Activated CD8-positive, alpha-beta memory T cell treated with anti-CD3 and anti-CD28 coated beads, Interleukin-2, amount 10 ng/mL, durations not matched to agents 7 days and 5 days (primary cell): ENCODE measurements at regions not wholly inside any gene's neighbourhood (a gene's known extent, or its start where the extent isn't known, plus 50 kb on each side); places are given as distances from the start of the nearest gene placed in this dataset.
"Not testable (repeated sequence)": the region's sequence is repeated elsewhere in the genome, so short reads cannot be mapped to it uniquely, and the experiment has no call there.

Experiments
- ATAC-seq: fragments of 150-1000 bp; cut with Tn5 transposase; one replicate; pipeline ENCODE4 v1.10.0; 2021; ENCODE audit warnings: moderate library complexity
- CTCF ChIA-PET: fragments of 350-600 bp; sonication (Branson Sonifier 250); formaldehyde crosslinking; loops from one replicate; lab custom pipeline; 2021; ENCODE audit warnings: antibody characterized with exemption; lab: Charles Lee
- DNase-seq: peaks from one replicate; pipeline ENCODE4 v3.0.0-alpha.2; 2020
- H3K27ac Mint-ChIP-seq: one replicate; pipeline ENCODE4 v1.8.0; 2021; ENCODE audit warnings: mild to moderate bottlenecking, mixed read lengths
- H3K27me3 Mint-ChIP-seq: one replicate; pipeline ENCODE4 v1.8.0; 2021; ENCODE audit warnings: mixed read lengths
- H3K36me3 Mint-ChIP-seq: one replicate; pipeline ENCODE4 v1.8.0; 2021; ENCODE audit warnings: mild to moderate bottlenecking, mixed read lengths
- H3K4me1 Mint-ChIP-seq: one replicate; pipeline ENCODE4 v1.8.0; 2021; ENCODE audit warnings: mixed read lengths
- H3K4me3 Mint-ChIP-seq: one replicate; pipeline ENCODE4 v1.8.0; 2021; ENCODE audit warnings: mild to moderate bottlenecking, moderate library complexity, mixed read lengths
- H3K9me3 Mint-ChIP-seq: one replicate; pipeline ENCODE4 v1.8.0; 2022; ENCODE audit warnings: low read depth, mixed read lengths

GRCh38 chr3:72065872-72066641, 281.1 kb upstream of the PROK2 start:
- no peak for DNase-seq
- peaks cover 29% of the 10 kb centered on the region for H3K27me3 Mint-ChIP-seq
- peaks cover 5% of the 10 kb centered on the region for H3K4me1 Mint-ChIP-seq
- no peak overlapping the region for H3K27ac Mint-ChIP-seq
- peaks cover 3% of the 10 kb centered on the region for H3K9me3 Mint-ChIP-seq
- no peak overlapping the region for H3K4me3 Mint-ChIP-seq
- ATAC-seq, result no peak
- CTCF ChIA-PET, result no interaction called here
- peaks cover 4% of the 10 kb centered on the region for H3K36me3 Mint-ChIP-seq

- Mint-ChIP-seq H3K9me3 (peaks cover 3% of the 10 kb centered on the region), H3K27ac (no peak overlapping the region), H3K27me3 (peaks cover 29% of the 10 kb centered on the region), H3K36me3 (peaks cover 4% of the 10 kb centered on the region), H3K4me3 (no peak overlapping the region), H3K4me1 (peaks cover 5% of the 10 kb centered on the region)
- CTCF ChIA-PET, result no interaction called here
- no peak for ATAC-seq
- no peak for DNase-seq
Measured at GRCh38 chr3:72065236-72065635, 280.3 kb upstream of the PROK2 start.

- H3K9me3 Mint-ChIP-seq, H3K36me3 Mint-ChIP-seq, ATAC-seq, CTCF ChIA-PET, H3K4me1 Mint-ChIP-seq, H3K4me3 Mint-ChIP-seq, H3K27ac Mint-ChIP-seq, DNase-seq: not testable (repeated sequence)
- H3K27me3 Mint-ChIP-seq, result peaks cover 29% of the 10 kb centered on the region
Measured at GRCh38 chr3:72064727-72065126, 279.8 kb upstream of the PROK2 start.

GRCh38 chr3:72062017-72062416, 277.1 kb upstream of the PROK2 start:
- peaks cover 3% of the 10 kb centered on the region for H3K9me3 Mint-ChIP-seq
- CTCF ChIA-PET, result no interaction called here
- peaks cover 15% of the 10 kb centered on the region for H3K27me3 Mint-ChIP-seq
- no peak overlapping the region for H3K27ac Mint-ChIP-seq
- DNase-seq (no peak), ATAC-seq (no peak)
- no peak overlapping the region for H3K4me3 Mint-ChIP-seq
- peaks cover 5% of the 10 kb centered on the region for H3K4me1 Mint-ChIP-seq
- peaks cover 4% of the 10 kb centered on the region for H3K36me3 Mint-ChIP-seq

- Mint-ChIP-seq H3K27me3 (peaks cover 6% of the 10 kb centered on the region), H3K4me1 (no peaks in the 10 kb centered on the region), H3K27ac (no peak overlapping the region), H3K36me3 (peaks cover 4% of the 10 kb centered on the region), H3K9me3 (peaks cover 3% of the 10 kb centered on the region), H3K4me3 (no peak overlapping the region)
- DNase-seq, result no peak
- ATAC-seq, result no peak
- CTCF ChIA-PET, result no interaction called here
Measured at GRCh38 chr3:72060447-72061034, 275.6 kb upstream of the PROK2 start.

- ATAC-seq (no peak), DNase-seq (no peak)
- CTCF ChIA-PET, result no interaction called here
- H3K27ac Mint-ChIP-seq, result no peak overlapping the region
- H3K4me3 Mint-ChIP-seq, result no peak overlapping the region
- no peaks in the 10 kb centered on the region for H3K27me3 Mint-ChIP-seq
- no peaks in the 10 kb centered on the region for H3K4me1 Mint-ChIP-seq
- H3K9me3 Mint-ChIP-seq, result no peaks in the 10 kb centered on the region
- no peaks in the 10 kb centered on the region for H3K36me3 Mint-ChIP-seq
Measured at GRCh38 chr3:72058493-72059081, 273.6 kb upstream of the PROK2 start.

GRCh38 chr3:72055436-72055835, 270.5 kb upstream of the PROK2 start:
- no peak overlapping the region for H3K27ac Mint-ChIP-seq
- no peak overlapping the region for H3K4me3 Mint-ChIP-seq
- CTCF ChIA-PET, result no interaction called here

GRCh38 chr3:72054976-72055375, 270.0 kb upstream of the PROK2 start:
- CTCF ChIA-PET, result no interaction called here
- H3K27me3 Mint-ChIP-seq, result no peaks in the 10 kb centered on the region

More at GRCh38 chr3:72055436-72055835, 270.5 kb upstream of the PROK2 start:
- DNase-seq (no peak), ATAC-seq (no peak)
- Mint-ChIP-seq H3K36me3 (no peaks in the 10 kb centered on the region), H3K27me3 (no peaks in the 10 kb centered on the region), H3K9me3 (no peaks in the 10 kb centered on the region), H3K4me1 (no peaks in the 10 kb centered on the region)

GRCh38 chr3:72052841-72053409, 268.0 kb upstream of the PROK2 start:
- ATAC-seq (no peak), DNase-seq (no peak)
- Mint-ChIP-seq H3K36me3 (no peaks in the 10 kb centered on the region), H3K9me3 (no peaks in the 10 kb centered on the region), H3K4me1 (no peaks in the 10 kb centered on the region), H3K4me3 (no peak overlapping the region), H3K27me3 (no peaks in the 10 kb centered on the region), H3K27ac (no peak overlapping the region)
- CTCF ChIA-PET, result no interaction called here

More at GRCh38 chr3:72054976-72055375, 270.0 kb upstream of the PROK2 start:
- Mint-ChIP-seq H3K36me3 (no peaks in the 10 kb centered on the region), H3K4me1 (no peaks in the 10 kb centered on the region), H3K4me3 (no peak overlapping the region), H3K9me3 (no peaks in the 10 kb centered on the region), H3K27ac (no peak overlapping the region)
- ATAC-seq (no peak), DNase-seq (no peak)

GRCh38 chr3:72050771-72051170, 265.8 kb upstream of the PROK2 start:
- no peaks in the 10 kb centered on the region for H3K36me3 Mint-ChIP-seq
- H3K27me3 Mint-ChIP-seq, result no peaks in the 10 kb centered on the region
- ATAC-seq, result no peak
- CTCF ChIA-PET, result no interaction called here
- no peaks in the 10 kb centered on the region for H3K4me1 Mint-ChIP-seq
- no peak overlapping the region for H3K4me3 Mint-ChIP-seq
- no peak for DNase-seq
- H3K27ac Mint-ChIP-seq, result no peak overlapping the region
- no peaks in the 10 kb centered on the region for H3K9me3 Mint-ChIP-seq

GRCh38 chr3:72050048-72050632, 265.2 kb upstream of the PROK2 start:
- DNase-seq (no peak), ATAC-seq (no peak)
- CTCF ChIA-PET, result no interaction called here
- H3K4me3 Mint-ChIP-seq, result no peak overlapping the region
- no peaks in the 10 kb centered on the region for H3K36me3 Mint-ChIP-seq
- no peaks in the 10 kb centered on the region for H3K27me3 Mint-ChIP-seq
- no peaks in the 10 kb centered on the region for H3K4me1 Mint-ChIP-seq
- H3K27ac Mint-ChIP-seq, result no peak overlapping the region
- H3K9me3 Mint-ChIP-seq, result no peaks in the 10 kb centered on the region

- H3K27ac Mint-ChIP-seq, result no peak overlapping the region
- no peaks in the 10 kb centered on the region for H3K4me1 Mint-ChIP-seq
- H3K27me3 Mint-ChIP-seq, result no peaks in the 10 kb centered on the region
- no peaks in the 10 kb centered on the region for H3K36me3 Mint-ChIP-seq
- CTCF ChIA-PET, result no interaction called here
- no peaks in the 10 kb centered on the region for H3K9me3 Mint-ChIP-seq
- DNase-seq (no peak), ATAC-seq (no peak)
- no peak overlapping the region for H3K4me3 Mint-ChIP-seq
Measured at GRCh38 chr3:72049300-72049699, 264.4 kb upstream of the PROK2 start.

- Mint-ChIP-seq H3K4me3 (no peak overlapping the region), H3K27ac (no peak overlapping the region), H3K36me3 (no peaks in the 10 kb centered on the region), H3K9me3 (no peaks in the 10 kb centered on the region), H3K4me1 (no peaks in the 10 kb centered on the region), H3K27me3 (no peaks in the 10 kb centered on the region)
- ATAC-seq (no peak), DNase-seq (no peak)
- CTCF ChIA-PET, result no interaction called here
Measured at GRCh38 chr3:72048873-72049272, 263.9 kb upstream of the PROK2 start.
